ENCODE measurements at regions not wholly inside any gene's neighbourhood (a gene's known extent, or its start where the extent isn't known, plus 50 kb on each side); places are given as distances from the start of the nearest gene placed in this dataset.

- Histone ChIP-seq H3K4me1 (no peaks in the 10 kb centered on the region), H3K4me3 (no peak overlapping the region), H3K9me3 (no peaks in the 10 kb centered on the region), H3K27ac (no peak overlapping the region), H3K27me3 (no peaks in the 10 kb centered on the region), H3K36me3 (no peaks in the 10 kb centered on the region)
- intact Hi-C loops (cut with DNase I): no loop called here
- ATAC-seq (peak; percentile 27), DNase-seq (no peak)
- TF ChIP-seq CTCF (IDR thresholded peaks at IDR 0.05): no peak
Measured at GRCh38 chr3:43793648-43794372, 103.1 kb downstream of the ABHD5 start.

- no peaks in the 10 kb centered on the region for H3K9me3 ChIP-seq
- no peak for ATAC-seq
- no peak overlapping the region for H3K4me3 ChIP-seq
- DNase-seq: no peak
- intact Hi-C loops (cut with DNase I): no loop called here
- no peaks in the 10 kb centered on the region for H3K27me3 ChIP-seq
- H3K27ac ChIP-seq: no peak overlapping the region
- H3K4me1 ChIP-seq: no peaks in the 10 kb centered on the region
- no peaks in the 10 kb centered on the region for H3K36me3 ChIP-seq
- no peak for TF ChIP-seq CTCF (IDR thresholded peaks at IDR 0.05)
Measured at GRCh38 chr3:43794776-43795175, 104.0 kb downstream of the ABHD5 start.

GRCh38 chr3:43795491-43795890 lies 104.8 kb downstream of the ABHD5 start:
- no peaks in the 10 kb centered on the region for H3K9me3 ChIP-seq
- no peaks in the 10 kb centered on the region for H3K36me3 ChIP-seq
- intact Hi-C loops (cut with DNase I): no loop called here
- no peak for TF ChIP-seq CTCF (IDR thresholded peaks at IDR 0.05)
- ATAC-seq (no peak), DNase-seq (no peak)
- no peak overlapping the region for H3K27ac ChIP-seq
- H3K4me3 ChIP-seq: no peak overlapping the region
- no peaks in the 10 kb centered on the region for H3K4me1 ChIP-seq
- no peaks in the 10 kb centered on the region for H3K27me3 ChIP-seq

- Histone ChIP-seq H3K4me3 (no peak overlapping the region), H3K4me1 (no peaks in the 10 kb centered on the region), H3K27ac (no peak overlapping the region), H3K27me3 (no peaks in the 10 kb centered on the region), H3K9me3 (no peaks in the 10 kb centered on the region), H3K36me3 (no peaks in the 10 kb centered on the region)
- ATAC-seq (no peak), DNase-seq (no peak)
- TF ChIP-seq CTCF (IDR thresholded peaks at IDR 0.05): no peak
- intact Hi-C loops (cut with DNase I): no loop called here
Measured at GRCh38 chr3:43796041-43796596, 105.4 kb downstream of the ABHD5 start.

GRCh38 chr3:43797794-43798193 lies 107.1 kb downstream of the ABHD5 start:
- ATAC-seq (no peak), DNase-seq (no peak)
- H3K27me3 ChIP-seq: no peaks in the 10 kb centered on the region
- no peaks in the 10 kb centered on the region for H3K36me3 ChIP-seq
- no peaks in the 10 kb centered on the region for H3K9me3 ChIP-seq
- H3K4me1 ChIP-seq: no peaks in the 10 kb centered on the region
- TF ChIP-seq CTCF (IDR thresholded peaks at IDR 0.05): no peak
- no peak overlapping the region for H3K4me3 ChIP-seq
- intact Hi-C loops (cut with DNase I): no loop called here
- H3K27ac ChIP-seq: no peak overlapping the region
